GM19452 (cell line): ENCODE measurements at regions not wholly inside any gene's neighbourhood (a gene's known extent, or its start where the extent isn't known, plus 50 kb on each side); places are given as distances from the start of the nearest gene placed in this dataset.
"Not testable (repeated sequence)": the region's sequence is repeated elsewhere in the genome, so short reads cannot be mapped to it uniquely, and the experiment has no call there.

ENCODE experiments used
- ATAC-seq: cut with Tn5 transposase; IDR thresholded peaks from one replicate; pipeline ENCODE4 v1.9.1; 2021; ENCODE audit not compliant: unreplicated experiment

DNA sequence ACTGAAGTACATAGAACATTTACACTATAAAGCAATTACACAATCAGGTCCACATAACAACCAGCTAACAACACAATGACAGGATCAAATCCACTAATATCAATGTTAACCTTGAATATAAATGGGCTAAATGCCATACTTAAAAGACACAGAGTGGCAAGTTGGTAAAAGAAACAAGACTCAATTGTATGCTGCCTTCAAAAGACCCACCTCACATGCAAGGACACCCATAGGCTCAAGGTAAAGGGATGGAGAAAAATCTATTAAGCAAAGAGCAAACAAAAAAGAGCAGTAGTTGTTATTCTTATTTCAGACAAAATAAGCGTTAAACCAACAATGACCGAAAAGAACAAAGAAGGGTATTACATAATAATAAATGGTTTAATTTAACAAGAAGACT, 183.3 kb downstream of the PYDC2 start:
- no peak for ATAC-seq

- ATAC-seq, result no peak
These were observed 185.3 kb downstream of the PYDC2 start for GRCh38 chr3:191646242-191646641.

DNA sequence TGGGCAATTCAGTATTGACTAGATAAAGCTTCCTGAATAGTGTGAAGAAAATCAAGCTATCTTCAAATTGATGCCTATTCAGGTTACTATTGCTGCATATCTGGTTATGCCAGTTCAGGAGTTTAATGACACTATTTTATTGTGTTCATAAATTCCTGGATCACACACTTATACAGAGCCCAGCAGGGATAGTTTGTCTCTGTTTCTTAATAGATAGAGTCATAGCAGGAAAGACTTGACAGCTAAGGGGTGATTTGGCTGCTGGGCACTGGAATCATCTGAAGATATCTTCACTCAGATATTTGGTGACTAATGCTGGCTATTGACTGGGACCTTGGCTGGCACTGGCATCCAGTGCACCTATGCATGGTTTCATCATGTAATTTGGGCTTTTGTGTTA, 187.8 kb downstream of the PYDC2 start:
- ATAC-seq, result no peak

- no peak for ATAC-seq
These were observed 188.7 kb downstream of the PYDC2 start for GRCh38 chr3:191649626-191650025.

DNA sequence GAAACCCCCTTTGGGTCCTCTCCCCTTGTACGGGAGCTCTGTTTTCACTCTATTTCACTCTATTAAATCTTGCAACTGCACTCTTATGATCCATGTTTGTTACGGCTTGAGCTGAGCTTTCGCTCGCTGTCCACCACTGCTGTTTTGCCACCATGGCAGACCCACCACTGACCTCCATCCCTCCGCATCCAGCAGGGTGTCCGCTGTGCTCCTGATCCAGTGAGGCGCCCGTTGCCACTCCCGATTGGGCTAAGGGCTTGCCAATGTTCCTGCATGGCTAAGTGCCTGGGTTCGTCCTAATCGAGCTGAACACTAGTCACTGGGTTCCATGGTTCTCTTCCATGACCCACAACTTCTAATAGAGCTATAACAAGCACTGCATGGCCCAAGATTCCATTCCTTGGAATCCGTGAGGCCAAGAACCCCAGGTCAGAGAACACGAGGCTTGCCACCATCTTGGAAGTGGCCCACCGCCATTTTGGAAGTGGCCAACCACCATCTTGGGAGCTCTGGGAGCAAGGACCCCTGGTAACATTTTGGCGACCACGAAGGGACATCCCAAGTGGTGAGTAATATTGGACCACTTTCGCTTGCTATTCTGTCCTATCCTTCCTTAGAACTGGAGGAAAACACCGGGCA, 197.9 kb downstream of the PYDC2 start:
- not testable (repeated sequence) for ATAC-seq

- ATAC-seq, result not testable (repeated sequence)
These were observed 201.2 kb downstream of the PYDC2 start for GRCh38 chr3:191662150-191662549.

DNA sequence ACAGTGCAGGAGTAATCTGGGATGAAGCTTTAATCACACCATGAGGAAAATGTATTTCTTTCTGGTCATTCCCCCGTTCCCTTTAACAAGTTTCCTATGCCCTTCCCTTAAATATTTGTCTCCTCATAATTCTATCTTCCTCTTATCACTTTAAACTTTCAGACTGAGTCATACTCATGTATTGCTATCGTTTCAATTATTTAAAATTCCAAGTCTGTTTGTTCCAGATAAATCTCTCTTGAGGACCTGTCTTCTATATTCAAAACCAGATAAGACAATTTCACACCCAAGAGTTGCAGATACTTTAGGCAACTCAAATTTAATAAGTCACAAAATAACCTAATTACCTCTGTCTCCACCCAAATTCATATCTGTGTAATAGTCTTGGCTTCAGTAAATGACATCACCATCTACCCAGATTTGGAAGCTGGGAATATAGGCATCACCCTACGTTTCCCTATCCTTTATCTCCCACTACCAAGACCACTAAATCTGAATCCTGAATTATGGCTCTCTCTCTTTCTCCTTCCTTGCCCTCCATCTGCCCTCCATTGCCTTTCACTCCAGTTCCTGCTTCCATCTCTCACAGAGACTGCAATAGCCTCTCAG, 220.1 kb downstream of the PYDC2 start:
- ATAC-seq, result no peak

GRCh38 chr3:191682961-191683360, 222.0 kb downstream of the PYDC2 start:
- ATAC-seq, result no peak

GRCh38 chr3:191686626-191687025, 225.7 kb downstream of the PYDC2 start:
- no peak for ATAC-seq

GRCh38 chr3:191688756-191689433, 227.9 kb downstream of the PYDC2 start:
- ATAC-seq, result no peak

- ATAC-seq, result not testable (repeated sequence)
These were observed 230.2 kb downstream of the PYDC2 start for GRCh38 chr3:191691184-191691583.

DNA sequence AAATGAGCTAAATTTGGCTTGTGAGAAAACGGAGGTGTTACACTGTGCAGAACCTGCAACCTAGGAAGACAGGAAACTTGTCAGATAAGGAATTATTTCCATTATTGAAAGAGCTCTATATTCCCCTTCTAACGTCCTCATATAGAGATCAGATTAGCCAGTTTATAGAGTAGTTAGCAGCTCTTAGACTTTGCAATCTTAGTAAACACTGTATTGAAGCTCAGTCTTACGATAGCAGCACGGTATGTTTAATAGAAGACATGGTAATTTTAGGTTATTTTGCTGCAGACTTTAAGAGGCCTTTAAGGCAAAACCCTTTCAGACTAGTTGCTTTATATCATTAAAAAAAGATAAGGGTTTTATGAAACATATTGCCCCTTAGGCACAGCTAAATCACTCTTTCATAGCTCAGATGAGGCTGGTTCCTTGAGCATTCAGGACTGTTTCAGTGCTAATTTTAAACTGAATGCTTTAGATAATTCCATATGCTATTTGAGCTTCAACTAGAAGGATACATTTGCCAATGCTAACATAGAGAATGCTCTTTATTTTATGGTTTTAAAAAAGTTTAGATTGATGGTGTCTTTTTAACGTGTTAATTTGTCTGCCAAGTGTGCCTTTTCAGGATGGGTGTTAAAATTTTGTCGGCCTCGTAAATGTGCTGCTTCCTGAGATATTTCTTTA, 234.3 kb downstream of the PYDC2 start:
- no peak for ATAC-seq

- no peak for ATAC-seq
These were observed 234.8 kb downstream of the PYDC2 start for GRCh38 chr3:191695815-191696153.

GRCh38 chr3:191696348-191696747, 235.4 kb downstream of the PYDC2 start:
- ATAC-seq, result no peak

- no peak for ATAC-seq
These were observed 238.6 kb downstream of the PYDC2 start for GRCh38 chr3:191699546-191699945.

GRCh38 chr3:191702121-191702520, 241.2 kb downstream of the PYDC2 start:
- no peak for ATAC-seq

DNA sequence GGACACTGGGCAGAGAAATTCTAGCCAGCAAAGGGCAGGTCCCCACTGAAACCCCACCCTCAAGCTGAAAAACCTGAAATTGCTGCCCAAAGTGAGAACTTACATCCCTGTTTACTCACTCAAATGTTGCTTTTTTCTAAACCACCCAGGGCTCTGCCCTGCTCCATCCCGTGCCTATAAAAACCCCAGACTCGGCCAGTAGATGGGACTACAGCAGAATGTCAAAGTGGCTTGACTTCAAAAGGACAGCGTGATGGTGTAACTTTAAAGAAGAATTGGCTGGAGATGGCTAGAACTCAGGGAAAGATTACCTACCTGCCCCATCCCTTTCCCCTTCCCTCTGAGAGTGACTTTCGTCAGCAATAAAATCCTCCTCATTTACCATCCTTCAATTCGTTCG, 246.9 kb downstream of the PYDC2 start:
- no peak for ATAC-seq

DNA sequence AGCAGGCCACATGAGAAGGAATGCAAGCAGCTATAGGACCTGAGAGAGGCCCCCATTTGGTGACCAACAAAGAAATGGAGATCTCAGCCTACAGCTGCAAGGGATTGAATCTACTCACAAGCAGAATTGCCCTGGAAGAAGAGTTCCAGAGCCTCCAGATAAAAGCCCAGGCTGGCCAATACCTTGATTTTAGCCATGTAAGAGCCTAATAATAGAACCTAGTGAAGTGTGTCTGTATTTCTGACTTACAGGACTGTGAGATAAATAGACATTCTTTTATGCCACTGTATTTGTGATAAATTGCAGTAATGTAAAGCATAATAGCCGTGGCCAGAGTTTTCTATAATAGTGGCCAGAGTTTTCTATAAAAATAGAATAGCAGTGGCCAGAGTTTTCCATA, 254.6 kb downstream of the PYDC2 start:
- ATAC-seq, result no peak

DNA sequence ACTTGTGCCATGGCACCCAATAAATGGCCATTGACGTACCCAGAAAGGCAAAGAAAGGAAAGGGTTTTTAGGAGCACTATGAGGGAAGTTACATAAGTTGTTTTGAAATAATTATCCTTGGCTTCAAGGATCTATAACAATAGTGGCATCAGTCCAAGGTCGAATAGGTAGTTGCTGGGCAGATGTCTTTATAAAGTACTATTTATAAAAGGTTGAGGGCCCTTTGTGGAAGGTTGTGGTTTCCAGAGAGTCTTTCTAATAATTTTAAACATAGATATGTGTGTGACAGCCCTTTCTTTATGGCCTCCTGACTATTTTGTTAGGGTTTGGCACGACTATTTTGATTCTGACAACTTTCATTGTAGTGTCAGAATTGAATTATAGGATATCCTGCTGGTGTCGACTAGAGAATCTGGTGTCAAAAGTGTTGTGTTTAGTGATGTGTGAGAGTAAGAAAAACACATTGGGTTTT, 260.5 kb downstream of the PYDC2 start:
- no peak for ATAC-seq

- no peak for ATAC-seq
These were observed 261.0 kb downstream of the PYDC2 start for GRCh38 chr3:191721990-191722389.

DNA sequence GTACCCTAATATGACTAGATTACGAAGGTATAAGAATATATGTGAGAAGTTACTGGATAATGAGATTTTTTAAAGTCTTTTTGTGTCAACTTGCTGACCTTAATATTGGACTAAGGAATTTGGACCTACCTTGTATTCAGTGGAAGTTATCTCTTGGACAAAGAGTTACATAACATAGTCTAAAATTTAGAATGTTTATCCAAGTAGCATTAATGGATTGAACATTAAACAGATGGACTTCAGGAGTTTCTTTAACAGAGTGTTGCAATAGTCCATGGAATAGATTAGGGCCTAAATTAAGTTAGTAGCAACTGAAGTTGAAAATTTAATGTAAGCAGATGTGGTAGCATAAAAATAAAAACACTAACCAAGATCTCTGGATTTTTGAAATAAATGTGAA, 266.4 kb downstream of the PYDC2 start:
- no peak for ATAC-seq

DNA sequence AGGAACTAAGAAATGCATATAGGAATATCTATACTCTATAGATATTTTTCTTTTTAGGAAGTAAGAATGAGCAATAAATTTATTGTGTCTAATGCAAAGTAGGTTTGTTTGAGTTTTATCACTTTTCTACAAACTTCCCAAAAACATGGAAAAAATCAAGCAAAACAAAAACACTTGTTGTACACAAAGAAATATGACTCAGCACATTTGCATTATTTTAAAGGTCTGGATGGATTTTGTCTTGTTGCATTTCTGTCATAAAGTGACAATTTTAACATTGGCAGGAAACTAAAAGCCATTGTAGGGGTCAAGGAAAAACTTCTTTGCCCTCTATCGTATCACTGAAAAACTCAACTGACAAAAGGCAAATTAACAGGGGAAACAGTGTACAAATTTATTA, 267.2 kb downstream of the PYDC2 start:
- ATAC-seq, result no peak
